ENCODE measurements at regions not wholly inside any gene's neighbourhood (a gene's known extent, or its start where the extent isn't known, plus 50 kb on each side); places are given as distances from the start of the nearest gene placed in this dataset.
"Not testable (repeated sequence)": the region's sequence is repeated elsewhere in the genome, so short reads cannot be mapped to it uniquely, and the experiment has no call there.

DNA sequence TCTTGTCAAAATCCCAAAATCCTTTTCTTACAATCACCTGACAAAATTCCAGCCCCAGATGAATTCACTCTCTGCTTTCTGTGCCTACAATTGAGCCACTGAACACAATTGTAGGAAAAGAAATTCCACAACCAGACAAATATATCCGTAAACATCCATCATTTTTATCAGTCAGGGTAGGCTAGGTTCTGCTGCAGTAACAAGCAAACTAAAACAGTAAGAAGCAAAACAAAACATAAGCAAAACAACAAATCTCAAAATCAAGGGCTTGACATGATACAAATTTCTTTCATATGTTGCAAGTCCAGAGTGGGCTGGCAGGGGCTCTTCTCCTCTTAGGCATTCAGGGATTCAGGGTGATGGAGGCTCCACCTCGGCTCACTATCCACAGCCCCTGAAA is 114.2 kb upstream of the MAN2A1 start:
- no peak for DNase-seq (ENCODE audit: low read depth)

DNA sequence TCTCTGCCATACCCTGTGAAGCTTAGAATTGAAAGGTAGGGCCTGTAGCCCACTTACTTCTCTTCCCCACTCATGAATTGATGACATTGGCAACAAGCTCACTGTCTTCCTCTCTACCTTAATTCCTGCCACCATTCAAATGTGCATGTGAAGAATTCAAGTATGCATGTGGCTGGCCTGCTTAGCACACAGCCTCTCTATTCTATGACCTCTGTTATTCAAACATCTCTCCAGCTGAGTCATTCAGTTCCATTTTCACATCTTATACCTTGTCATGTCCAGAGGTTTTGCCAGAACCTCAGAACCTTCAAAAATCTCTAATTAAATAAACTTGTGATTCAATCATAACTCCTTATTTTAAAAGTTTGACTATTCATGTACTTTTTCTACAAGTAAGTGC is 114.7 kb upstream of the MAN2A1 start:
- no peak for DNase-seq (ENCODE audit: low read depth)

DNA sequence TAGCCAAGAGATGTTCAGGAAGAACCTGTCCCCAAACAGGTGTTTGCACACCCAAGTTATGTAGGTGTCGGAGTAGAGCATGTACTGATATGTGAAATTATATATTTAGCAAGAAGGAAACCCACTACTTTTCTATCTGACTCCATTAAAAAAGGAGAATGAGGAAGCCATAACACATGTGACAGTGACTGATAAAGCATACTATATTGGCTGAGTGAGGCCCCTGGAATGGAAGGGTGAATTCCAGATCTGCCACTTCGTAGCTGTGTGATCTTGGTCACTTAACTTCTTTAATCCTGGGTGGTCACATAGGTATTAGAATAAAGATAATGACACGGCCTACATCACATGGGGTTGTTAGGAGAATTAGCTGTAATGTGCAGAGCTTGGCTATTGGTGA is 116.0 kb upstream of the MAN2A1 start:
- DNase-seq (ENCODE audit: low read depth), result no peak

DNA sequence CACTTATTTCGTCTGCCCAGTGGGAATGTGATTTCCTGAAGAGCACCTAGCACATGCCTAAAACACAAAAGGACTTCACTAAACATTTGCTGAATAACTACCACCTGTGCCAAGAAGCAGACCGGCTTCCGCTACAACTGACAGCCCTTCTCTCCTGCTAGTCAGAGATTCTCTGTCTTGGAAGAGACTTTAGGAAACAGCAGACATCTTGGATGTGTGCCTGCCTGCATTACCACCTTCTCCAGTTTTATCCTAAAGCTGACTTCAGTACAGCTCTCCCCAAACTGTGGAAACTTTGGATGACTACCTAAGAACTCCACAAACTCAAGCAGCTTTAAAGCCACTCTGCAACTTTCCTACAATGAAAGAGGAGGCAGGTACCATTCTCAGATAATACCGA is 116.5 kb upstream of the MAN2A1 start:
- no peak for DNase-seq (ENCODE audit: low read depth)

DNA sequence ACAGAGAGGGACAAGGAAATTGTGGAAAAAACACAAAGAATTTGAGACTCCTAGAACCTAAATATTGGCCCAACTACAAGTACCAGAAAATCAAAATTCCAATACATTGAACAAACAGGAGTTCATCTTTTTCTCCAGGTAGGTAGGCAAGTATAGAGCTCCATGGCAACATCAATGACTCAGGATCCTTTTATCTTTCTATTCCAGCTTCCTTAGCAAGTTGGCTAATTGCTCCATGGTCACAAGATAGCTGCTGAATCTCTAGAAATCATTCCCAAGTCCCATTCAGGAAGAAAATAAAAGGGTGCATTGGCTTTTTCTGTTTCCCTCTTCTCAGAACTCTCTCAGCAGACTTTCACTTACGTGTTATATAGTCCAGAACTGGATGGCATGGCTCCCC is 117.9 kb upstream of the MAN2A1 start:
- no peak for DNase-seq (ENCODE audit: low read depth)

DNA sequence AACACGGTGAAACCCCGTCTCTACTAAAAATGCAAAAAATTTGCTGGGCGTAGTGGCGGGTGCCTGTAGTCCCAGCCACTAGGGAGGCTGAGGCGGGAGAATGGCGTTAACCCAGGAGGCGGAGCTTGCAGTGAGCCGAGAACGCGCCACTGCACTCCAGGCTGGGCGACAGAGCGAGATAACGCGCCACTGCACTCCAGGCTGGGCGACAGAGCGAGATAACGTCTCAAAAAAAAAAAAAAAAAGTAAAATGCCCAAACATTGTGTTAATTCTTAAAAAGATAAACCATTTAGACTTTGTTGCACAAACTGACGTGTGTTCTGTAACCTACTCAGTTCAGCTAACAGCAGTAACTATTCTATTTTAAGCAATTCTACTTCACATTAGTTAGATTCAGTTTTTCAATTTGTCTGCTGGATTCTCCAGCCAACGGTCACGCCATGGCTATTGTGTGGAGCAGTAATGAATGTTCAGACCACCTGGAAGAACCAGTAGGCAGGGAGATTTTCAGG is 119.3 kb upstream of the MAN2A1 start:
- no peak for DNase-seq (ENCODE audit: low read depth)

DNA sequence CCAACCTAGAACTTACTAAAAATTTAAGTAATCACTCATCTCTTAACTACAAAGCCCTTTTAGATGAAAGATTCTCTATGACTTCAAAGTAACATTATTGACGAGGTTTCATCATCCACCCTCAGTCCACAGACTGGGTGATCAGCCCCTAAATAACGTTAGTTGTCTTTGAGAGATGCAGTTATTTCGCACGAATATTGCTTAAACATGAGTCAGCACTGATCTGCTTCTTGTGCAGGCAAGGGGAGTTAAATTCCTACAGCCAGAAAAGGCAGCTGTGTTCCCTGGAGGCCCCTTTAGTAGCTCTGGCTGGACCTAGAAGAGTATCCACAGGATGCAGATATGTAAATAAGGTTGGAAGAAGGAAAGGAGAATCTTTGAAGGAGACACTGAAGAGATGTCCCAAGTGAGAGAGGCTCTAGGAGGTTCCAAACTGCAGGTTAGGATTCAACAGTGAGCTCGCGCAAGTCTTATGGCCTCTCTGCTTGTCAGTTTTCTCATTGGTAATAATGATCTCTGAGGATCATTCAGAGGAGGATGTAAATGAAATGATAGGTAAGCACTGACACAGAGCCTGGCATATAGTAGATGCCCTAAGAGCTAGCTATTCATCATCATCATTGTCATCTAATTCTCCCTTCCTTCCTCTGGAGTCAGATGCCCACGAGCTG is 122.2 kb upstream of the MAN2A1 start:
- no peak for DNase-seq (ENCODE audit: low read depth)

DNA sequence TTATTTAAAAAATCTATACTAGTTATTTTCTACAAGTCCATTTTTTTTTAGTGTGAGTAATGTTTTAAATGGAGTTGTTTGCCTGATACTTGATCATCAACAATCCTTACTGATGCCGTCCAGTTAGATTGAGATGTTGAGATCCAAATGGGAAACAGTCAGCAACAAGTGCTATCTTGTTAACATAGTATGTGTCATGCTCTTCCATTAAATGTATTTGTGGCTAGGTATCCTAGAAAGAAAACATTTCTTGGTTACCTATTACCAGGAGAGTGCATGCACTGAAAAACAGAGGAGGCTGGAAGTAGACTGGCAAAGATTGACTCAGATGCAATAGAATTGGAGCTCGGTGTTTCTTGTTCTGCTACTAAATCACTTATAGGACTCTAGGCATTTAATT is 123.4 kb upstream of the MAN2A1 start:
- no peak for DNase-seq (ENCODE audit: low read depth)

DNA sequence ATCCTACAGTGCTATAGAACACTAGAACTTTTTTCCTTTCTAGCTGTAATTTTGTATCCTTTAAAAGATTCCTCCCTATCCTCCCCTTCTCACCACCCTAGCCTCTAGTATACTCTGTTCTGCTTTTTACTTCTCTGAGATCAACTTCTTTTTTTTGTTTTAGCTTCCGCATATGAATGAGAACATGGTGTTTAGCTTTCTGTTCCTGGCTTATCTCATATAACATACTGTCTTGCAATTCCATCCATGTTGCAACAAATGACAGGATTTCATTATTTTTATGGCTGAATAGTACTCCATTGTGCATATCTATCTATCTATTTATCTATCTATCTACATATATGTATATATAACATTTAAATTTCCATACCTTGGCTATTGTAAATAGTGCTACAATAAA is 126.0 kb upstream of the MAN2A1 start:
- no peak for DNase-seq (ENCODE audit: low read depth)

DNA sequence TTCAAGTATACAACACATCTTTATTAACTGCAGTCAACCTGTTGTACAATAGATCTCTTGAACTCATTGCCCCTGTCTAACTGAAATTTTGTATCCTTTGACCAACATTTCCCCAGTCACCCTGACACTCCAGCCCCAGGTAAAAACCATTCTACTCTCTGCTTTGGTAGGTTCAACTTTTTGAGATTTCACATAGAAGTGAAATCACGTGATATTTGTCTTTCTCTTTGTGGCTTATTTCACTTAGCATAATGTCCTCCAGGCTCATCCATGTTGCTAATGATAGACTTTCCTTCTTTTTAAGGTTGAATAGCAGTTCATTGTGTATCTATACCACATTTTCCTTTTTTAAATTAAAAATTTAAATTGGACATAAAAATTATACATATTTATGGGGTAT is 126.5 kb upstream of the MAN2A1 start:
- no peak for DNase-seq (ENCODE audit: low read depth)

DNA sequence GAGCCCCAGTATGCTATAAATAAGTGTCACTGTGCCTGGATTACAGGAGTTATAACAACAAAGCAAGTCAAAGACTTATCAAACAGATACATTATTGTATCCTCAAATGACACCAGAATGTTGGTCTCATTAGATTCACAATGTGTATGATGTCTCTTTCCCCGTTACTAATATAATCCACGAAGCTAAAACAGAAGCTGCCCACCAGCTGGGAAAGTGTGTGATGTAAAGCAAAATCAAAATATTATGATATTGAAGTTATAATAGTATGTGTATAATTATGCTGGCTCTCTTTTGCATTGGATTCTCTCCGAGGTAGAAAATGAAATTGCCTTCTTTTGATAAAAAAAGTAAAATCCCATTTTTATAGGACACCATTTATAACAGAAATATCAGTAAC is 127.3 kb upstream of the MAN2A1 start:
- no peak for DNase-seq (ENCODE audit: low read depth)

DNA sequence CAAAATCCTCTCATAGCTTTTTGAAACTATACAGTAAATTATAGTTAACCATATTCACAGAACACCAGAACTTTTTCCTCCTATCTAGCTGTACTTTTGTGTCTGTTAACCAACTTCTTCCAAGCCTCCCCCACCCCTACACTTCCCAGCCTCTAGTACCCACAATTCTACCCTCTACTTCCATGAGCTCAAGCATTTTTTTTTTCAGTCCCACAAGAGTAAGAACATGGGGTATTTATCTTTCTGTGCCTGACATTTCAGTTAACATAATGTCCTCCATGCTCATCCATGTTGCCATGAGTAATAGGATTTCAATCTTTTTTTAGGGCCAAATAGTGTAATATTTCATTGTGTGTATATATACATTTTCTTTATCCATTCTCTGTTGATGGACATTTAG is 128.3 kb upstream of the MAN2A1 start:
- DNase-seq (ENCODE audit: low read depth), result no peak

DNA sequence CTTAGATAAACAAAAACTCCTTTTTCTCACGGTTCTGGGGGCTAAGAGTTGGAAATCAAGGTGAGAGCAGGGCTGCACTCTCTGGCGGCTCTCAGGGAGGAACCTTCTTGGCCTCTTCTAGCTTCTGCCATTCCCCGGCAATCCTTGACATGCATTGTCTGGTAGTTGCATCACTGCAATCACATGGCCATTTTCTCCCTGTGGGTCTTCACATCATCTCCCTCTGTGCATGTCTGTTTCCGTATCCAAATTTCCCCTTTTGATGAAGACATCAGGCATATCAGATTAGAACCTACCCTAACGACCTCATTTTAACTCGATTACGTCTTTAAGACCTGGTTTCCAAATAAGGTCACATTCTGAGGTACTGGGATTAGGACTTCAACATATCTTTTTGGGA is 129.2 kb upstream of the MAN2A1 start:
- no peak for DNase-seq (ENCODE audit: low read depth)

DNA sequence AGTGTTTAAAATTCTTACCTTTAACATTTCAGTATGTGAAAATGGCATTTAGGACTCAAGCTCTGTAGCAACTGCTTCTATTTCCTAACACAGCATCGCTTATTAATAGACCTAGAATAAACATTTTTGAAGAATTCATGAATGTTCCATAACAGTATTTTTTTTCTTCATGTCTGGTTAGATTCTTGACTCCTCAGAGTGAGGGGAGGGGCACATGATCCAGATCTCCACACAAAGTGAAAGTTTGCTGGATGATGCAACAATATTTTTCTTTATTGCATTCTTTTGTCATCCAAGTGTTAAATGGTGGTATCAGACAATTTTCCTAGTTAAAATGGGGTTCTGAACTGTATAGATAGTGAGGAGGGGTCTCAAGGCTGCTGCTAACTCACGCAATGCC is 130.8 kb upstream of the MAN2A1 start:
- no peak for DNase-seq (ENCODE audit: low read depth)

DNA sequence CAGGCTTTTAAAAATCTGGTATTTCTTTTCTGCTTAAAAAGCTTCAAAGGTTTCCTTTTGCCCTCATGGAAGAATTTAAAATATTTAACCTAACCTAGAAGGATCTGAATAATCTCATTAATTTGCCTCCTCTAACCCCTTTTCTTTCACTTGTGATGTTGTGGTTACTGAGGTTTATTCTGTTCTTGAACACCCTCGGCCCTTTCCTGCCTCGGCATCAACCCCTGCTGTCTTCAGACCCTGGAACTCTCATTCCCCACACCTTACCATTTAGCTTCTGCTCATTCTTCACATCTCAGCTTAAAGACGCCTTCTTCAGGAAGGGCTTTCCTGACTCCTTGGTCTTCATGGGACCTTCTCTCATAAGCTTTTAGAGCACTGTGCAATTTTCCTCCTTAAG is 131.4 kb upstream of the MAN2A1 start:
- DNase-seq (ENCODE audit: low read depth), result no peak

DNA sequence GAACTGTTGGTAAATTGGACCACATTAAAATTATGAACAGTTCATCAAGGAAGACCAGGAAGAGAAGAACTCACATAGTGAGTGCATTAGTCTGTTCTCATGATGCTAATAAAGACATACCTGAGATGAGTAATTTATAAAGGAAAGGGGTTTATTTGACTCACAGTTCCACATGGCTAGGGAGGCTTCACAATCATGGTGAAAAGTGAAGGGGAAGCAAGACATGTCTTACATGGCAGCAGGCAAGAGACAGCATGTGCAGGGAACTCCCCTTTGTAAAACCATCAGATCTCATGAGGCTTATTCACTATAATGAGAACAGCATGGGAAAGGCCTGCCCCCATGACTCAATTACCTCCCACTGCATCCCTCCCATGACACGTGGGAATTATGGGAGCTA is 135.9 kb upstream of the MAN2A1 start:
- DNase-seq (ENCODE audit: low read depth), result no peak

DNA sequence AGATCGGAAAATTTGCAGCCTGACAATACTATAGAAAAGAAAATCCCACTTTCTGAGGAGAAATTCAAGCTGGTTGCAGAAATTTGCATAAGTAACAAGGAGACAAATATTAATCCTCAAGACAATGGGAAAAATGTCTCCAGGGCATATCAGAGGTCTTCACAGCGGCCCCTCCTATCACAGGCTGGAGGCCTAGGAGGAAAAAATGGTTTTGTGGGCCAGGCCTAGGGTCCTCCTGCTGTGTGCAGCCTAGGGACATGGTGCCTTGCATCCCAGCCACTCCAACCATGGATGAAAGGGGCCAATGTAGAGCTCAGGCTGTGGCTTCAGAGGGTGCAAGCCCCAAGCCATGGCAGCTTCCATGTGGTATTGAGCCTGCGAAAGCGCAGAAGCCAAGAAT is 138.5 kb upstream of the MAN2A1 start:
- DNase-seq (ENCODE audit: low read depth), result not testable (repeated sequence)

DNA sequence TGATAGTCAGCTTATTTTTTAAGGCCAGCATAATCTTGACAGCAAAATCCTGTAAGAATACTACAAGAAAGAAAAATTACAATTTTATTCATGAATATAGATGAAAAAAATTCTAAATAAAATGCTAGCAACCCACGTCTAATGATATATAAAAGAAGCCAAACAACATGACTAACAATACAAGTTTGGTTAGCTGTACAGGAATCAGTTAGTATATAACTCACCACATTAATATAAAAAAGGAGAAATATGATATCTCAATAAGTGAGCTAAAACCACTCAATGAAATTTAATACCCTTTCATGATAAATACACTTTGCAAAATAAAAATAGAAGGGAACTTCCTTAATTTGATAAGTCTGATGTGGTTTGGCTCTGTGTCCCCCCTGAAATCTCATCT is 139.7 kb upstream of the MAN2A1 start:
- DNase-seq (ENCODE audit: low read depth), result no peak

DNA sequence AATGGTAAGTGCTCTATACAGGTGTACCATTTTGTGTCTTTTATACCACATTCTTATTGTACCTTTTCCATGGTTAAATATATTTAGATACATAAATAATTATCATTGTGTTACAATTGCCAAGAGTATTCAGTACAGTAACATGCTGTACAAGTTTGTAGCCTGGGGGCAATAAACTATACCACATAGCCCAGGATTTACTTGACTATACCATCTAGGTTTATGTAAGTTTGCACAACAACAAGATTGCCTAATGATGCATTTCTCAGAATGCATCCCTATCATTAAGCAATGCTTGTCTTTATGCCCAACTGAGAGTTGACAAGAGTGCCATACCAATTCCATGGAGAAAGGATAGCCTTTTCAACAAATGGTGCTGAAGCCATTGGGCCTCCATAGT is 136.7 kb upstream of the PJA2 start:
- no peak for DNase-seq (ENCODE audit: low read depth)

DNA sequence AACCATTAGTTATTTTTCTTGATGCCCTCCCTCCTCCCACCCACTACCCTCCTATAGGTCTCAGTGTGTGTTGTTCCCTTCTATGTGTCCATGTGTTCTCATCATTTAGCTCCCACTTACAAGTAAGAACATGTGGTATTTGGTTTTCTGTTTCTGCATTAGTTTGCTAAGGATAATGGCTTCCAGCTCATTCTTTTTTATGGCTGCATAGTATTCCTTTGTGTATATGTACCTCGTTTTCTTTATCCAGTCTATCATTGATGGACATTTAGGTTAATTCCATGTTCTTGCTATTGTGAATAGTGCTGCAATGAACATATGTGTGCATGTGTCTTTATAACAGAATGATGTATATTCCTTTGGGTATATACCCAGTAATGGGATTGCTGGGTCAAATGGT is 135.1 kb upstream of the PJA2 start:
- DNase-seq (ENCODE audit: low read depth), result not testable (repeated sequence)

DNA sequence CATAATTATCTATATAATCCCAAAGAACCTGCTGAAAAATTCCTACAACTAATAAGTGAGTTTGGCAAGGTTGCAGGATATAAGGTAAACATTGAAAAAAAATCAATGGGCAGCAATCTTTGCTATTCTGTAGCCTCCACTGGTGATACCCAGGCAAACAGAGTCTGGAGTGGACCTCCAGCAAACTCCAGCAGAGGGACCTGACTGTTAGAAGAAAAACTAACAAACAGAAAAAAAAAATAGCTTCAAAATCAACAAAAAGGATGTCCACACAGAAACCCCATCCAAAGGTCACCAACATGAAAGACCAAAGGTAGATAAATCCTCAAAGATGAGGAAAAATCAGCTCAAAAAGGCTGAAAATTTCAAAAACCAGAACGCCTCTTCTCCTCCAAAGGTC is 128.9 kb upstream of the PJA2 start:
- DNase-seq (ENCODE audit: low read depth), result not testable (repeated sequence)

DNA sequence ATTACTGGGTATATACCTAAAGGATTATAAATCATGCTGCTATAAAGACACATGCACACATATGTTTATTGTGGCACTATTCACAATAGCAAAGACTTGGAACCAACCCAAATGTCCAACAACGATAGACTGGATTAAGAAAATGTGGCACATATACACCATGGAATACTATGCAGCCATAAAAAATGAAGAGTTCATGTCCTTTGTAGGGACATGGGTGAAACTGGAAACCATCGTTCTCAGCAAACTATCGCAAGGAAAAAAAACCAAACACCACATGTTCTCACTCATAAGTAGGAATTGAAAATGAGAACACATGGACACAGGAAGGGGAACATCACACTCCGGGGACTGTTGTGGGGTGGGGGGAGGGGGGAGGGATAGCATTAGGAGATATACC is 125.3 kb upstream of the PJA2 start:
- DNase-seq (ENCODE audit: low read depth), result not testable (repeated sequence)

DNA sequence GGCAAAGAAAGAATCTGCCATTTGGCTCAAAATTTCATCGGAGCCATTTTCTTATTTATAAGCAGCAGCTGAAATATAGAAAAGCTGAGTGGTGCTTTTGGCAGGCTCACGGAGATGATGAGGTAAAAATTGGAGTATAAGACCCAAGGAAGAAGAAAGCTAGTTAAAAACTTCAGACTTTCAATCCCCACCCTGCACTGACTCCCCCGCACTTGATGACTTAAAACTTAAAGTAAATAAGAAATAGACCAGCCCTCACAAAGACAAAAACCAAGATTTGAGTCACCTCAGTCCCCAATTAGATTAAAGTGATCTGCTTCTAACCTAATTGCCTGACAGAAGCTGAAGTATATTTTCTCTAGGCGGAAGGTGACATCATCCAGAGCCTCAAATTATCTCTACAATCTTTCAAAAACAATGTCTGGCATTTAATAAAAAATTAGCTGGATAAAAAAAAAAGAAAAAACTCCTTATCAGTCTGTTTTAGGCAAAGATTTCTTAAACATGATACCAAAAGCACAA is 124.0 kb upstream of the PJA2 start:
- no peak for DNase-seq (ENCODE audit: low read depth)

DNA sequence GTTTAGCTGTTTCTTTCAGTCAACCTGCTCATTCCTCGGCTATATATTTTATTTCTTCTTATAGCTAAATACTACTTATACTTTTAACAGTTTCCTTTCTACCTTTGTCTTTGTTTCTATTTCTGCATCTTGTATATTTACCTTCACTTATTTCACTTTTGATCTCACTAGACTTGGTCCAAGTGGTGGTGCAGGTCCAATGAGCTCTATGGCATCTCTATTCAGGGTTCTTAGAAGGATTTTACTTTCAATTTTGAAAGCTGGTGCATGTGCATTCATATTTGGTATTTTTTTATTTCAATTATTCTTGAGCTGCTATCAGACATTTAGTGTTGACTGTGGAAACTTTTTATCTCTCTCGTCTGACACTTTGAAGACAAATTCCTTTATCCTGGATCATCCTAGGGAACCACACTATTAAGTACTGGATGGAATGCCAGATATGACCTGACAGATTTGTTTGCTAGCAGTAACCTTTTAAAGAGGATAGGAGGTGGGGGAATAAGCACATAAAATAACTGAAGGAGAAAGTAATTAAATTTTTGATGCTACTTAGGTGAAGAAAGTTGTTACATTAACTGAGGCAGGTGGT is 123.1 kb upstream of the PJA2 start:
- no peak for DNase-seq (ENCODE audit: low read depth)

Measured in activated T-helper 1 cell treated with Interleukin-2 at 50 U/mL for 16 hours (primary cell).